Transverse colon (tissue), 4 donors: ENCODE measurements at regions not wholly inside any gene's neighbourhood (a gene's known extent, or its start where the extent isn't known, plus 50 kb on each side); places are given as distances from the start of the nearest gene placed in this dataset.

Source experiments
- DNase-seq: peaks from one replicate; pipeline ENCODE4 v3.0.0-alpha.2; 2019
- H3K27ac ChIP-seq, 4 donors: fragments of 200-600 bp; sonication (generic); 2 replicates each; pipeline ENCODE4 v1.5.1; 2016 to 2018; ENCODE audit warnings: inconsistent platforms in 4 of 4
- H3K27me3 ChIP-seq: fragments of 200-600 bp; sonication (generic); 2 replicates; pipeline ENCODE4 v1.5.1; 2017; ENCODE audit warnings: inconsistent platforms
- H3K36me3 ChIP-seq, 4 donors: fragments of 200-600 bp; sonication (generic); 2 replicates each; pipeline ENCODE4 v1.5.1; 2017 to 2019; ENCODE audit warnings: inconsistent platforms in 4 of 4
- H3K4me1 ChIP-seq, 4 donors: fragments of 200-600 bp; sonication (generic); 2 replicates each; pipeline ENCODE4 v1.5.1; 2017 to 2020; ENCODE audit warnings: inconsistent platforms in 4 of 4
- H3K4me3 ChIP-seq, 4 donors: fragments of 200-600 bp; sonication (generic); 1 replicate in 1 of 4; 2 replicates in 3 of 4; pipeline versions ENCODE4 v1.5.1 to v1.6.1; 2017 to 2019; ENCODE audit warnings: inconsistent platforms in 4 of 4
- H3K9me3 ChIP-seq, 2 donors: fragments of 200-600 bp; sonication (generic); 2 replicates each; pipeline ENCODE4 v1.5.1; 2017 to 2019; ENCODE audit warnings: inconsistent platforms in 2 of 2
- CTCF ChIP-seq, 5 experiments: fragments of 200-600 bp in 3 of 5; fragments of 450-650 bp in 2 of 5; sonication (generic) in 3 of 5; IDR thresholded peaks; 1 replicate in 2 of 5; 2 replicates in 3 of 5; pipeline ENCODE4 v1.5.1; 2016 to 2017; ENCODE audit warnings: antibody characterized with exemption in 5 of 5, inconsistent platforms in 3 of 5, mild to moderate bottlenecking in 2 of 5, moderate library complexity in 1 of 5
- EP300 ChIP-seq: sonication (generic); formaldehyde crosslinking; IDR thresholded peaks from one replicate; pipeline ENCODE4 v1.6.1; 2017; ENCODE audit warnings: antibody characterized with exemption, low read depth
- POLR2A ChIP-seq: fragments of 450-650 bp; IDR thresholded peaks from one replicate; pipeline ENCODE4 v1.6.1; 2016; ENCODE audit warnings: antibody characterized with exemption, mild to moderate bottlenecking, moderate library complexity
- POLR2AphosphoS5 ChIP-seq, 3 donors: sonication (generic); formaldehyde crosslinking; IDR thresholded peaks; one replicate each; pipeline ENCODE4 v1.6.1; 2016; ENCODE audit warnings: antibody characterized with exemption in 3 of 3
- WGBS, 2 donors: methylation state at CpG; one replicate each; pipeline ENCODE4 v1.1.5; 2018; ENCODE audit warnings: low coverage in 1 of 2; 5-methylcytosine and 5-hydroxymethylcytosine counted together
- in situ Hi-C, 4 donors: fragments of 200-750 bp; cut with MboI; loops; one replicate each; pipeline versions ENCODE4 v1.15.0 to v1.15.1; 2017; ENCODE audit warnings: low sequenced_read_pairs in 3 of 4, low pct_ligation_motif_present in 1 of 4, low pct_unique_long_range_greater_than_20kb in 1 of 4
- intact Hi-C: fragments of 100-400 bp; cut with DNase I; formaldehyde crosslinking; loops from one replicate; pipeline ENCODE4 v1.15.1; 2023; ENCODE audit warnings: low total_unique reads

DNA sequence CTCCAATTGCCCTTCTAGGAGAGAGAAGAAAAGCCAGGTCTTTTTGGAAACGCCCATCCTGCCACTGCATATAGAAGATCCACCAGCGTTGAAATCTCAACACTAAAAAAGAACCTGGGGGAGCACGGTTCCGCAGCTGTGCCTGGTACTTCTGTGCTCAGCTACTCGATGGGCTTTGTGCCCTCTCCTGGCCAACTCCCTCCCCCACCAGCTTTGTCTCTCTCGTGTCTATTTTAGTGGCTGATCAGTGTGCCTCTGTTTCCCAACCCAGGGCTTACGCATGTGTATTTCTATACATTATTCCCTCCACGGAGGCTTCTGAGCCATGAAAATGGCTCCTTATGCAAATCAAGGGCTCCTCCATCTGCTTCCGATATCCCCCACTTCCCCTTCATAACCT is 83.5 kb downstream of the RBFOX3 start:
- in situ Hi-C loops = no loop called here
- H3K4me3 ChIP-seq = no peak overlapping the region
- intact Hi-C loops = no loop called here
- DNase-seq = no peak
- no peaks in the 10 kb centered on the region for H3K9me3 ChIP-seq
- 79 to 87% methylated on average over 8 to 9 of the region's 9 CpGs for WGBS, 2 donors
- H3K4me1 ChIP-seq = no peaks in the 10 kb centered on the region
- H3K36me3 ChIP-seq = no peaks in the 10 kb centered on the region
- no peak overlapping the region for H3K27ac ChIP-seq
- TF ChIP-seq POLR2AphosphoS5 (IDR thresholded peaks at IDR 0.05) (no peak), EP300 (no peak), CTCF (IDR thresholded peaks at IDR 0.05) (no peak), POLR2A (no peak)
- peaks cover 20% of the 10 kb centered on the region for H3K27me3 ChIP-seq

GRCh38 chr17:79525793-79526677 is 84.8 kb downstream of the RBFOX3 start:
- no peak overlapping the region for H3K4me3 ChIP-seq

GRCh38 chr17:79524213-79525187 is 86.4 kb downstream of the RBFOX3 start:
- H3K9me3 ChIP-seq = no peaks in the 10 kb centered on the region
- no peak for TF ChIP-seq POLR2A
- no peak for TF ChIP-seq EP300
- no peak for TF ChIP-seq CTCF (IDR thresholded peaks at IDR 0.05)
- no peak for TF ChIP-seq POLR2AphosphoS5 (IDR thresholded peaks at IDR 0.05)
- no peak overlapping the region for H3K27ac ChIP-seq
- in situ Hi-C loops = no loop called here
- DNase-seq = no peak
- peaks cover 27% of the 10 kb centered on the region for H3K27me3 ChIP-seq
- WGBS, 2 donors = 67% methylated on average over 19 of the region's 19 CpGs; no CpG with 5 or more reads in 1 of the 2 donors
- H3K36me3 ChIP-seq = no peaks in the 10 kb centered on the region
- no peak overlapping the region for H3K4me3 ChIP-seq
- intact Hi-C loops = no loop called here
- no peaks in the 10 kb centered on the region for H3K4me1 ChIP-seq

More at GRCh38 chr17:79525793-79526677, 84.8 kb downstream of the RBFOX3 start:
- H3K9me3 ChIP-seq = no peaks in the 10 kb centered on the region
- intact Hi-C loops = no loop called here
- in situ Hi-C loops = no loop called here
- TF ChIP-seq POLR2AphosphoS5 (IDR thresholded peaks at IDR 0.05) (no peak), POLR2A (no peak), EP300 (no peak), CTCF (IDR thresholded peaks at IDR 0.05) (no peak)
- 78 to 100% methylated on average over 1 to 22 of the region's 22 CpGs for WGBS, 2 donors
- no peak overlapping the region for H3K27ac ChIP-seq
- peaks cover 21% of the 10 kb centered on the region for H3K27me3 ChIP-seq
- no peak for DNase-seq
- H3K36me3 ChIP-seq = no peaks in the 10 kb centered on the region
- H3K4me1 ChIP-seq = no peaks in the 10 kb centered on the region

DNA sequence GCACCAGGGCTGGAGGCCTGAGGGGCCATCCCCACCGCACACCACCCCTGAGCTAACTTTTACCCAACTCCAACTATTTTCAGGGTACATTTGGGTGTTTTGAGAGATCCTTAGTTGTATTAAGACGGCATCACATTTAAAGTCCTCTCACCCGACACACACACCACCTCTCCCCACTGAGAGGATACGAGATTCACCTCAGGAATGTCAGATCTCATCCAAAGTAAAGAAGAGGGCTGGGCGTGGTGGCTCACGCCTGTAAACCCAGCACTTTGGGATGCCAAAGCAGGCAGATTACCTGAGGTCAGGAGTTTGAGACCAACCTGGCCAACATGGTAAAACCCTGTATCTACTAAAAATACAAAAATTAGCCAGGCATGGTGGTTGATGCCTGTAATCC is 88.4 kb downstream of the RBFOX3 start:
- in situ Hi-C loops (no loop called here), intact Hi-C loops (no loop called here)
- H3K36me3 ChIP-seq = no peaks in the 10 kb centered on the region
- no peaks in the 10 kb centered on the region for H3K4me1 ChIP-seq
- no peak overlapping the region for H3K27ac ChIP-seq
- 67 to 80% methylated on average over 2 to 6 of the region's 6 CpGs for WGBS, 2 donors
- no peak for DNase-seq
- TF ChIP-seq CTCF (IDR thresholded peaks at IDR 0.05) (no peak), EP300 (no peak), POLR2A (no peak), POLR2AphosphoS5 (IDR thresholded peaks at IDR 0.05) (no peak)
- H3K4me3 ChIP-seq = no peak overlapping the region
- H3K9me3 ChIP-seq = no peaks in the 10 kb centered on the region
- peaks cover 39% of the 10 kb centered on the region for H3K27me3 ChIP-seq
